LNCAP (cell line): ENCODE measurements at regions not wholly inside any gene's neighbourhood (a gene's known extent, or its start where the extent isn't known, plus 50 kb on each side); places are given as distances from the start of the nearest gene placed in this dataset.

ENCODE experiments used
- TF ChIP-seq, protein P1 (sequence below): fragments of 450-650 bp; IDR thresholded peaks from 2 replicates; pipeline ENCODE4 v1.5.1; 2017; ENCODE audit warnings: mild to moderate bottlenecking

DNA sequence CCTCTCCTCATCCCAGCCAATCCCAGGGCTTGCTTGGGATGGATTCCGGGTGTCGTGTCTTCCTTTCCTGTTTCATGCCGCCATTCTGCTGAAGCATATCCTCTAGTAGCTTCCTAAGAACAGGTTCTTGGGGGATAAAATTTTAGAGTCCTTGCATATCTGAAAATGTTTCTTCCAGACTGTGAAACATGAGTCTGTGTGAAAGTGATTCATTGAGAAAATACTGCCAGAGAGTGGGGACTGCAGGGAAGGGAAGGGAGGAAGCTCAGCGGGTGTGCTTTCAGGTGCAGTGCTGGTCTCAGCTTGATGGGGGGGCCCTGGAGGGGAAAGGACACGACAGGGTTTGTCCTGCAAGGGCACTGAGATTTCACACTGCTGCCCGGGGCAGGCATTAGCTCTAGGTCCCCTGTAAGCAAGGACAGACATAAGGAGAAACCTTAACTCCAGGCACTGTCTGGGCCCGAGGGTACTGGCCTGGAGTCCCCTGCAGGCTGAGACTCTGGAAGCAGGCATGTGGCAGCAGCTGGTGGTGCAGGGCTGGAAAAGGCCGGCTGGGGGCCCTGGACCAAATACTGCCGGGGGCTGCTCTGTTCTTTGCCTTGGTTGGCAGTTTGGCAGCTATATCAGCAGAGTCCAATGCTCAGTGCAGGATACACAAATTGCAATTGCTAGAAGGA, 97.6 kb upstream of the HS6ST1 start:
- TF ChIP-seq, protein P1, sequence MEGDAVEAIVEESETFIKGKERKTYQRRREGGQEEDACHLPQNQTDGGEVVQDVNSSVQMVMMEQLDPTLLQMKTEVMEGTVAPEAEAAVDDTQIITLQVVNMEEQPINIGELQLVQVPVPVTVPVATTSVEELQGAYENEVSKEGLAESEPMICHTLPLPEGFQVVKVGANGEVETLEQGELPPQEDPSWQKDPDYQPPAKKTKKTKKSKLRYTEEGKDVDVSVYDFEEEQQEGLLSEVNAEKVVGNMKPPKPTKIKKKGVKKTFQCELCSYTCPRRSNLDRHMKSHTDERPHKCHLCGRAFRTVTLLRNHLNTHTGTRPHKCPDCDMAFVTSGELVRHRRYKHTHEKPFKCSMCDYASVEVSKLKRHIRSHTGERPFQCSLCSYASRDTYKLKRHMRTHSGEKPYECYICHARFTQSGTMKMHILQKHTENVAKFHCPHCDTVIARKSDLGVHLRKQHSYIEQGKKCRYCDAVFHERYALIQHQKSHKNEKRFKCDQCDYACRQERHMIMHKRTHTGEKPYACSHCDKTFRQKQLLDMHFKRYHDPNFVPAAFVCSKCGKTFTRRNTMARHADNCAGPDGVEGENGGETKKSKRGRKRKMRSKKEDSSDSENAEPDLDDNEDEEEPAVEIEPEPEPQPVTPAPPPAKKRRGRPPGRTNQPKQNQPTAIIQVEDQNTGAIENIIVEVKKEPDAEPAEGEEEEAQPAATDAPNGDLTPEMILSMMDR: no peak

DNA sequence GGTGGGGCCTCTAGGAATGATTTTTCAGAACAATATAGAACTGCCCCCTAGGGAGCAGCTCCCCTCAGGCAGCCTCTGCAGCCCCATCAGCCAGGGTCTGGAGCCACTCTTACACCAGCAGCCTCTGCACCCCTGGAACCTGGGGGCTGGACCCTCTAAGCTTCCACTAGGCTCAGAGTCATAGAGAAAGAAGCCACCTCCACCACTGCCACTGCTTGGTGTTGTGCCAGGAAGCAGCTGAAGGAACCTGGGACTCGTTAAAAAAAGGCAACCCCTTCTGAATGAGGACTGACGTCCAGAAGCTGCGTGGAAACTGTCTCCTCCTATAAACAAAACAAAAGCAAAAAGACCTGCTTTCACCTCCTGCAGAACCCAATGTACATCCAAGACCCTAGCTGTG, 98.1 kb upstream of the HS6ST1 start:
- TF ChIP-seq, protein P1: no peak

DNA sequence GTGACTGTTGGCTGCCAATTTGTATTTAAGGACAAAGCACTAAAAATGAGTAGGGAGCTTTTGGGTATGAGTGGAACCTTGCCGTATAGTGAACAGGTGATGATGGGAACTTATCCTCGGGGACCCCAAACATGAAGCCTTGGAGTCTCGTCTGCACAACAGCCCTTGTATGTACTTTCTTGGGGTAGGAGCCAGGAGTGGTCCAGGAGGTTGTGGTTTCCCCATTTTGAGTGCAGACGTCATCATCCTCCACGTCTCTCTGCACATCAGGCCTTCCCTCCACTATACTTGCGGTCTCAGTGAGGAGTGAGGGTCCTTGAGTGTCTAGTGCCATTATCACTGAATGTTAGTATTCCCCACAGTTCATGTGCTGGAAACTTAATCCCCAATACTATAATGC, 101.5 kb upstream of the HS6ST1 start:
- TF ChIP-seq, protein P1: no peak

DNA sequence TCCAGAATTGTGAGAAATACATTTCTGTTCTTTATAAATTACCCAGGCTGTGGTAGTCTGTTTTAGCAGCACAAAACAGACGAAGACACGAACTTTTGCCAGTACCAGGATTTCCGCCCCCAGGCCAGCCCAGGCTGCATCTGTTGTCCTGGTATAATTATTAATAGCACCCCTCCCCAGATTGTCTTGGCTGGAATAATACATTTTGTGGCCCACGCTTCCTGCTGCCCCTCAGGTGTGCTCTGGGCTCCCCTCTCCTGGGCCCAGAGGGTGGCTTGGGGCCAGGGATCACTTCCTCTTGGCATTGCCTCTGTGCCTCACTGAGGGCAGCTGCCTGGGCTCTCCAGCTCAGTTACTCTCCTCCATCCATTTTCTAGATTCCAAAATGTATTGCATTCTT, 102.1 kb upstream of the HS6ST1 start:
- TF ChIP-seq, protein P1: no peak

DNA sequence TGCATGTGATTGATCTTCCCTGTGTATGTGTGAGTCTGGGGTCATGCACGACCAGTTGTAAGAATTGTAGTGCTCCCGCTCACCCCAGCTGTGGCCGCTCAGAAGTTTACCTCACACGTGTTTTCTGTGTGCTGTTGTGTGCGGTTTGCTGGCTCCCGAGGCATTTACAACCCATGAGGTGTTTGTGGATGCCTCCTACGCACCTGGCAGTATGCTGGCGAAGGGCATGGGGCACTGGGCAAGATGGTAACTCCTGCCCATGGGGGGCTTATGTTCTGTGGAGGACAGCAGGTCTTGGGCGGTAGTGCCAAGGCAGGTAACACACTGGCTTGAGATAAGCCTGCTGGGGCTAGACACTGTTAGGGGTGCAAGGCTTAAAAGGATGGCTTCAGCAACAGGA, 102.6 kb upstream of the HS6ST1 start:
- TF ChIP-seq, protein P1: no peak

DNA sequence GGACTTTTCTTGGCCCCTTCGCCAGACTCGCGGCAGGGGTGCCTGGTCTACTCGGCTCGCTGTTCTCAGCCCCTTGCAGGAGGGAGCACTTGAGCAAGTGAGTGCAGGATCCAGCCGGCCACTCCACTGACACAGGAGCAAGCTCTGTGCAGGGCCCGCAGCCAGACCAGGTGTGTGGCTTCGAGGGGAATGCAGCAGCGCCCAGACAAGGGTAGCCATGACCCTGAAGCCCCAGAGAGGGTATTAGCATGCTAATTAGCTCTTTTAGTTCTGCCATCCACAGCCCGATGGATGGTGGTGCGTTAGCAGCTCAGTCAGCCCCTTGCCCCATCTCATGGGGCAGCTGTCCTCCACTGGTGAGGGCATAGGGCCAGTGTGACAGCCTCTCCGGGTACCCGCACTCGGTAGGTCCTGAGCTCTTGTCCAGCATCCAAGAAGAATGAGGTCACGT, 103.2 kb upstream of the HS6ST1 start:
- TF ChIP-seq, protein P1: no peak

DNA sequence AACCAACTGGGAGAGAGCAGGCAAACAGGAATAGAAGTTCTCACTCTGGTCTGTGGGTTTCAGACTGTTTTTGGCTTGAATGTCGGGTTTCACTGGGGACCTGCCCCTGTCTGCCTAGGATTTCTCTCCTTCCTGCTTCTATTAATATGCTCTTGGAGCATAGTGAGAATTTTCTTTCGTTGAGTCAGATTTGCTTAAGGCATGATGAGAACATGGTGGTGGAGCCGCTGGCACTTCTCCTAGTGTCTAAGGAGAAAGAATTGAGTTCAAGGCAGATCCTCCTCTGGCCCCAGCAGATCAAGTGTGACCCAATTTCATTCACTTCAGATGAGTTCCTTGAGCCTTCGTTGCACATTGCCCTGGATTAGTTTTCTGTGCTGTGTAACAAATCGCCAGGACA, 103.9 kb upstream of the HS6ST1 start:
- TF ChIP-seq, protein P1: no peak

DNA sequence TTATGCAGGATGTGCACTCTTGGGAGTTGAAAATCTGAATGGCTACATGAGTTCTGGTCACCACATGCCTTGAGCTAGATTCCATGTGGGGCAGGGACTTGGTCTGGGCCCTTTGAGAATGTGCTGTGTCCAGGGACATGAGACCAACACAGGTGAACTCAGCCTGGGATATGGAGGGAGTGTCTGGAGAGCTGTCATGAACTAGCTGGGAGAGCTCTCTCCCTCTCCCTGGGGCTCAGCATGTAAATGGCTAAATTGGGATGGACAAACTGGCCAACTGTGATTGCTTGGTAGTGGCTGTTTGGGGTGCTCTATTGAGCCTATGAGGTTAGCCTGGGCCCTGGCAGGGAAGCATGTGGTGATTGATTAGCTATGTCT, 105.1 kb upstream of the HS6ST1 start:
- TF ChIP-seq, protein P1: no peak
